ENCODE measurements at regions not wholly inside any gene's neighbourhood (a gene's known extent, or its start where the extent isn't known, plus 50 kb on each side); places are given as distances from the start of the nearest gene placed in this dataset.

GRCh38 chr12:87828382-87828973, 200.7 kb downstream of the C12orf50 start:
- no peak for DNase-seq

- no peak for DNase-seq
Observed at GRCh38 chr12:87827638-87828264, 201.4 kb downstream of the C12orf50 start.

GRCh38 chr12:87822923-87823322, 206.3 kb downstream of the C12orf50 start:
- DNase-seq = no peak

DNA sequence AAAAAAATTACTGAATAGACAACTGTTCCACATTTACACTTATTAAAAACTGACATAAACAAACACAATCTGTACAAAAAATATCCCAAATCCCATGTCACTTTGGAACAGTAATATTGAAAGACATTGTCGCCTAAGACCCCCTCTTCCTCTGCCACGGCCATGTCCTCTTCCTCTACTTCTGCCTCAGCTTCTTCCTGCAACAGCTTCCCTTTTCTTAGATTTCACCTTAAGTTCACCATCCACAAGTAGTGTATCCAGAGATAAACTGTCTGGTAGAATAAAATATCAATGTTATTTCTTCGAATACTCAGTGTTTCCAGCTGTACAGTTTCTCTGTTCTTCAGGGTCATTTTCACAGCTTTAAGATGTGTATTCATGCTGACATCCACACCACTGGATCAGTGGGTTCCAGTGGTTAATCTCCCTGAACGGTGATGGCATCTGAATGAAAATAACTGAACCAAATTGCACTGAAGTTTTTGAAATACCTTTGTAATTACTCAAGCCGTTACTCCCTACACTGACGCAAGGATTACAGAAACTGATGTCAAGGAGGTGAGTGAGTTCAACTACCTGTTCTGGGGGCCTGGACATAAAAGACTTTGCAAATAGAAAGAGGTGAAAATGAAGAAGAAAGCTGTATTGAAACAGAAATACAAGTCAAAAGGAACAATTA, 208.5 kb downstream of the C12orf50 start:
- no peak for DNase-seq

GRCh38 chr12:87818441-87818840, 210.8 kb downstream of the C12orf50 start:
- no peak for DNase-seq

- DNase-seq = no peak
Observed at GRCh38 chr12:87815771-87816585, 213.2 kb downstream of the C12orf50 start.

DNA sequence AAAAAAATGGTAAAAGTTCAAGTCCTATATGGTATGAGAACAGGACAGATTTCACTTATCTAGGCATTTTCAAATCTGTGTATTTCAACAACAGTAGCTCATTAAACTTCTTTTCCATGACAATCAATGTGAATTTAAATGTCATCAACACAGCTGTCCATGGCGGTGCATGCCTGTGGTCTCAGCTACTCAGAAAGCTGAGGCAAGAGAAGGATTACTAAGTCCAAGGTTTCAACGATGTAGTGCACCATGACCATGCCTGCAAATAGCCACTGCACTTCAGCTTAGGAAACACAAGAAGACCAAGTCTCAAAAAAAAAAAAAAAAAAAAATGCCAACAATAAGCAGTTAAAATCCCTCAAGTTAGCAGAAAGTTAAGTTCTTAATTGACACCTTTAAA, 214.6 kb downstream of the C12orf50 start:
- no peak for DNase-seq

DNA sequence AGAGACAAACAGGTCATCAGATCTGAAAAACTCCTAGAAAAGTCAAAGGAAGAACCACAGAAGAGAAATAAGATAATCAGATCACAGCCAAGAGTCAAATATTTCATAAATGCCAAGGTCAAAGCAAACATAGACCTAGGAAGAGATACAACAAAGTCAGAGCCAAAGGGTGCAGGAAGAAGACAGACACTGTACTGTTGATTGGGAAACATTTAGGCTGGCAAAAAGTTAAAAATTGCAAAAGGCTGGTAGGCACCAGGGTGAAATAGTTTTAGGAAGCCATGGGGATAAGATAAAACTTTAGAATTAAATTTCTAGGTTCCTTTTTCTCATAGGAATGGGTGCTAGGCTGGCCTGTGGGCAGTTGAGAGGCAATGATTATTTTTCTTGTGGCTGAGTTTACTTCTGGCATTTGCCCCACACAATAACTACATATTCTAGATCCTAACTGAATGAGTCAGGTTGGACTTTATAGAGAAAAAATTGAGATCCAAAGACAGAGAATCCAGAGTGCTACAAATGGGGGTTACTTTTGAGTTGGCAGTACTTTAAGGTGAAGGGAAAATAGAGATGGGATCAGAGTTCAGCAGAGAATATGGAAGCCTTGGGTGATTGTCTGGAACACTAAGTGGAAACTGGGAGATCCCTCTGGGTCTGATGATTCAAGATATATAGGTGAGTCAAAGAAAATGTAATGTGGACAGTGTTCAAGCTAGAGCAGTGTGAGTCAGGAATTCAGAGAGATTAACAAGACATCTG, 215.5 kb downstream of the C12orf50 start:
- DNase-seq = no peak

GRCh38 chr12:87812681-87813080, 216.5 kb downstream of the C12orf50 start:
- no peak for DNase-seq

GRCh38 chr12:87812030-87812429, 217.2 kb downstream of the C12orf50 start:
- DNase-seq = no peak

DNA sequence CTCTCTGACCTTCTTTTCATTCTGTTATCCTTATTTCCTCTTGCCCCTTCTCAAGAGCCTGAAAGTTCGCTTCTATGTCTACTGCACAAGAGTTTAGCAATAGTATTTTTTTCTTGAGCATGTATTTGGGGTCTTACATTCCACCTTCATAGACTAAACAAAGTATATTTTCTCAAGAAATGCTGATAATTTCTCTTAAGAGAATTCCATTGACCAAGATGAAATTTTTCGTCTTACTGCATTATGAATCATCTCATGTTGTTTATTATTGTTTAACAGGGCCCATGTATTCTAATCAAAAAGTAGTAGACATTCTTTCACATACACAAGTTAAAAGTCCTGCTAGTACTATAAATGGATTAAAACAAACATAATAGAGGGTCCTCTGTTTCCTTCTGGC, 219.3 kb downstream of the C12orf50 start:
- no peak for DNase-seq

GRCh38 chr12:87807086-87807485, 222.1 kb downstream of the C12orf50 start:
- no peak for DNase-seq

DNA sequence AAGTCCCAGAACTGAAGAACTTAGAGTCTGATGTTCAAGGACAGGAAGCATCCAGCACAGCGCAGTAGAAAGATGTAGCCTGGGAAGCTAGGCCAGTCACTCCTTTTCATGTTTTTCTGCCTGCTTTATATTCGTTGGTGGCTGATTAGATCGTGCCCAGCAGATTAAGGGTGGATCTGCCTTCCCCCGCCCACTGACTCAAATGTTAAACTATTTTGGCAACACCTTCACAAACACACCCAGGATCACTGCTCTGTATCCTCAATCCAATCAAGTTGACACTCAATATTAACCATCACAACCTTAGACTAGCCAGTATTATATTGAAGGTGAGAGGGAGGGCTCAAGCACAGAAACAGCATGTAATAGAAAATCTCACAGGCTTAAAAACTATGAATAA, 222.9 kb downstream of the C12orf50 start:
- no peak for DNase-seq

DNA sequence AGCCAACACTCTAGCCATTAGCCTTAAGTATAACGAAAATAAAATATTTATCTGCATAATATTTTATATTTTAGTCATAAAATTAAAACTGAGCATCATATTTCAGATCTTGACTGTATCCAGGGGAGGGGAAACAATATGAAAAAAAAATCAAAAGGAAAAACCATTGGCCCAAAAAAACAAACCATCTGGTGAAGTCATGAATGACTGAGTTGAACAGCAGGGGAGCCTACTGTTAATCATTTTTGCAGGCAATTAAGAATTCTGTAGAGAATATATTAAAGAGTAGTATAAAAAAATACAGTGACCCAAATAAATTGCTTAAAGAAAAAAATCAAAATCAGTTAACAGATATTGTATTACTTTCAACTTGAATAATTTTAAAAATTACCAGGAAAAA, 224.8 kb downstream of the C12orf50 start:
- no peak for DNase-seq

DNA sequence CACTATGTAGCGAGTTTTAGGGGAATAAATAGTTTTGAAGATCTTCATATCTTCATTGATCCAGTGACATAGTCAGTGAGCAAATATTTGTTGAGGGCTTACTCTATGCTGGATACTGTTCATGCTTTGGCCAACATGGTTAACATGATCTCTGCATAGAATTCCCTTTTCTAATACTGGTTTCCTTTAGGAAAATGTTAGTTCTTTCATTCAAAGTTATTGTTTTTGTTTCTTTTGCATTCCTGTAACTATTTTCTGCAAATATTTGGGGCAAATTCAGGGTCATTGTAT, 226.5 kb downstream of the C12orf50 start:
- no peak for DNase-seq

GRCh38 chr12:87801860-87802720, 227.1 kb downstream of the C12orf50 start:
- DNase-seq = peak; percentile 75

- DNase-seq = no peak
Observed at GRCh38 chr12:87796961-87797516, 232.2 kb downstream of the C12orf50 start.

DNA sequence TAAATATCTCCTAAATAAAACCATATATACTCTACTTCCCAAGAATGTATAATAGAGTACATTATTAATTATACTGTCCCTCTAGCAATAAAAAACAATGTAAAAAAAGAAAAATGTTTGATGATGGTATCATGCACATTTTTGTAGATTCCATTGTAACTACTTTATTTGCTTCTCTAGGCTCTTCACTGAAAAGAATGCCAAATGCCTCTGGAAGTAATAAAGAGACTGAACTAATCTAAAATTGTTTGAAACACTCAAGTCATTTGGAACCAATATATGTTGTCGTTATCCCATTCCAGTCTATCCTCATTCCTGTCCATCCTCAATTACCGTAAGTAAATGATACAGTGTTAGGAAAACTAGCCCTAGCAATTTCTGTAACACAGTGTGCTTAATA, 233.6 kb downstream of the C12orf50 start:
- DNase-seq = no peak

DNA sequence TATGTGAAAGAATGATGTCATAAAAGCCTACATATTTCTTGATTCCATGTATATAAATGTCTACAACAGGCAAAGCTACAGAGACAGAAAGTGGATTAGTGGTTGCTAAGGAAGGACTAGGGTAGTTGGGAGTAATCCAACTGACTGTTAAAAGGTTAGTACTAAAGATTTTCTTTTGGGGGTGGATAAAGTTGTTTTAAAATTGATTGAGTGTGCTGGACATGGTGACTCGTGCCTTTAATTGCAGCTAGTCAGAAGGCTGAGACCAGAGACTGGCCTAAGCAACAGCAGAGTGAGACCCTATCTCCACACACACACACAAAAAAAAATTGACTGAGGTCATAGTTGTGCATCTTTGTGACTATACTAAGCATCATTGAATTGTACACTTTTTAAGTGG, 234.3 kb downstream of the C12orf50 start:
- DNase-seq = no peak

DNA sequence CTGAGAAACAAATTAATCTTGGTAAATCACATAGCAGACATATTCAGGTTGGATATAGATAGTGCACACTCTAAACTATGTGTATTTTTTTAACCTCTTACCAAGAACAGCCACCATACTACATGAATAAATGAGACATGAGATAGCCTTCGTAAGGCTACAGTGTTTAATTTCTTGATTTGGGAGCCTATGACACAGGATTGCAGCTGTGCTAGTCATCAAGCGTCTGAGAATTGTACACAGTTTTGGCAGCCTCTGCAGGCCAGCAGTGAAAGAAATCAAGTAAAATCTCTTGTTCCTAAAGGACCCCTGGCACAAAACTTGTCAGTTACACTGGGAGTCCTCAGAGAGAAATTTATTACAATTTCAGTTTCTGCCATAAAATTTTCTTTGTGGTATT, 236.1 kb downstream of the C12orf50 start:
- DNase-seq = no peak

DNA sequence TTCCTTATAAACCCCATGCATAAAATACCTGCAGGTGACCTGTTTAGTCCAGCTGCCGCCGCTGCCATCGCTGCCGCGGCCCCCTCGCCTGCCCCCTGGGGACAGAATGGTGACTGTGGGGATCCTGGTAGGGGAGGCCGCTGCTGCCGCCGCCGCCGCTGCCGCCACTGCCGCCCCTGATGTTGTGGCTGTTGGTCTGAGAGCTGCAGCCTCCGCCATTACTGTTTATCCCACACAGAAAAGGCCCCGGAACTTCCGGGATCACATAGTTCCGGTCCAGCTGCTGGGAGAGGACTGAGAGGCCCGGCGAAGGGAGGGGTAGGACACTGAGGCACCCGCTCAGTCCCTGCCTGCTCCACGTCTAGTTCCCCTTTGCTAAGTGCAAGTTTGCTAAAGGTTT, 244.9 kb downstream of the C12orf50 start:
- DNase-seq = peak; percentile 1

DNA sequence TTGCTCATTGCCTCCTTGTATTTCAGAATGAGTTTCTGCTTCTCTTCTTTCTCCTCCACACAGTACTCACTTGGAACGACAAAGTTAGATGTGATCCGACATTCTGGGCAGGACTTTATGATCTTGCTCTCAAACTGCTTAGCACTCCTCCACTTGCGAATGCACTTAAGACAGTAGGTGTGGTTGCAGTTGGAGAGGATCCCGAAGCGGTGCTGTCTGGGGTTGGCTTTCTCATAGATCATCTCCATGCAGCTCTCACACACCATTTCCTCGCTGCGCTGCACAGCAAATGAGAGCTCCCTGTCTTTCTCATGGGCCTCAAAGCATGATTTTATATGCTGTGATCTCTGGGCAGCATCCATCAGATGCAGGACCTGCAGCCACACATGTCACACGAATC, 245.7 kb downstream of the C12orf50 start:
- DNase-seq = no peak
